LNCaP clone FGC (cell line): ENCODE measurements at regions not wholly inside any gene's neighbourhood (a gene's known extent, or its start where the extent isn't known, plus 50 kb on each side); places are given as distances from the start of the nearest gene placed in this dataset.
"Not testable (repeated sequence)": the region's sequence is repeated elsewhere in the genome, so short reads cannot be mapped to it uniquely, and the experiment has no call there.

Experiments used
- DNase-seq: peaks from one replicate; pipeline ENCODE4 v3.0.0-alpha.2; 2011; ENCODE audit warnings: low read depth
- H3K4me3 ChIP-seq: 2 replicates; pipeline ENCODE4 v1.5.1; 2011; ENCODE audit warnings: mild to moderate bottlenecking, low read depth, low read length, control low read depth
- TF ChIP-seq, protein P1 (sequence below): IDR thresholded peaks from 2 replicates; pipeline ENCODE4 v1.5.1; 2012; ENCODE audit warnings: mild to moderate bottlenecking; ENCODE audit not compliant: control insufficient read depth, insufficient read depth; ENCODE audit errors: extremely low read depth

DNA sequence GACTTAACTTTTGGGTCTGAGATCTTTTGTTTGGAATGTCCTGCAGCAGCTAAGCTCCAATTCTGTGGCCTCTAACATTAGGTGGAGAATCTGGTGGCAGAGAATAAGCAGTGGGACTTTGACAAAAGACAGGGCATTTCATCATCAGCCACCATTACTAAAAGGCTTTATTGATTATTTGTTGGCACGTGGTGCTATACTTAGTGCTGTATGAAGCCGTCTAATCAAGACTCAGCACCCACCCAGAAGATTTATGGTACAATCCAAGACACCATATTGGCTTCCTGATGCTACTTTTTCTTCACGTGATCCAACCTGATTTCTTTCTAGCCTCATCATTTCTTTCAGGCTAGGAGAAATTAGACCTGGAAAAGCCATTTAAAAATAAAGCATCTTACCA, 80.7 kb upstream of the GRAMD1B start:
- H3K4me3 ChIP-seq, result no peak overlapping the region
- DNase-seq, result no peak
- TF ChIP-seq, protein P1, sequence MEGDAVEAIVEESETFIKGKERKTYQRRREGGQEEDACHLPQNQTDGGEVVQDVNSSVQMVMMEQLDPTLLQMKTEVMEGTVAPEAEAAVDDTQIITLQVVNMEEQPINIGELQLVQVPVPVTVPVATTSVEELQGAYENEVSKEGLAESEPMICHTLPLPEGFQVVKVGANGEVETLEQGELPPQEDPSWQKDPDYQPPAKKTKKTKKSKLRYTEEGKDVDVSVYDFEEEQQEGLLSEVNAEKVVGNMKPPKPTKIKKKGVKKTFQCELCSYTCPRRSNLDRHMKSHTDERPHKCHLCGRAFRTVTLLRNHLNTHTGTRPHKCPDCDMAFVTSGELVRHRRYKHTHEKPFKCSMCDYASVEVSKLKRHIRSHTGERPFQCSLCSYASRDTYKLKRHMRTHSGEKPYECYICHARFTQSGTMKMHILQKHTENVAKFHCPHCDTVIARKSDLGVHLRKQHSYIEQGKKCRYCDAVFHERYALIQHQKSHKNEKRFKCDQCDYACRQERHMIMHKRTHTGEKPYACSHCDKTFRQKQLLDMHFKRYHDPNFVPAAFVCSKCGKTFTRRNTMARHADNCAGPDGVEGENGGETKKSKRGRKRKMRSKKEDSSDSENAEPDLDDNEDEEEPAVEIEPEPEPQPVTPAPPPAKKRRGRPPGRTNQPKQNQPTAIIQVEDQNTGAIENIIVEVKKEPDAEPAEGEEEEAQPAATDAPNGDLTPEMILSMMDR, result no peak

- DNase-seq, result no peak
- TF ChIP-seq, protein P1, result no peak
- no peak overlapping the region for H3K4me3 ChIP-seq
These were observed 85.2 kb upstream of the GRAMD1B start for GRCh38 chr11:123344790-123345357.

DNA sequence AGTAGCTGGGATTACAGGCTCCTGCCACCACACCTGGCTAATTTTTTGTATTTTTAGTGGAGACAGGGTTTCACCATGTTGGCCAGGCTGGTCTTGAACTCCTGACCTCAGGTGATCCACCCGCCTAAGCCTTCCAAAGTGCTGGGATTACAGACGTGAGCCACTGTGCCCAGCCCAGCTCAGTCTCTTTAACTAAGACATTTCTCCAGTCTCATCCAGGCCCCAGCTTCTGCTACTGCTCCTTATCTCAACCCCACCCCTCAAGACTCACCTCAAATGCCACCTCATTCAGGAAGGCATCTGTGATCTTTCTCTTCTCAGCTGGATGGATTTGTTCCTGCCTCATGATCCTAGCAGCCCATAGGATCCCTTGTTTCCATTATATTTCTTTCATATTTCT, 85.9 kb upstream of the GRAMD1B start:
- DNase-seq, H3K4me3 ChIP-seq: not testable (repeated sequence)

GRCh38 chr11:123338997-123339752, 90.9 kb upstream of the GRAMD1B start:
- DNase-seq, result no peak
- TF ChIP-seq, protein P1, result no peak
- no peak overlapping the region for H3K4me3 ChIP-seq

DNA sequence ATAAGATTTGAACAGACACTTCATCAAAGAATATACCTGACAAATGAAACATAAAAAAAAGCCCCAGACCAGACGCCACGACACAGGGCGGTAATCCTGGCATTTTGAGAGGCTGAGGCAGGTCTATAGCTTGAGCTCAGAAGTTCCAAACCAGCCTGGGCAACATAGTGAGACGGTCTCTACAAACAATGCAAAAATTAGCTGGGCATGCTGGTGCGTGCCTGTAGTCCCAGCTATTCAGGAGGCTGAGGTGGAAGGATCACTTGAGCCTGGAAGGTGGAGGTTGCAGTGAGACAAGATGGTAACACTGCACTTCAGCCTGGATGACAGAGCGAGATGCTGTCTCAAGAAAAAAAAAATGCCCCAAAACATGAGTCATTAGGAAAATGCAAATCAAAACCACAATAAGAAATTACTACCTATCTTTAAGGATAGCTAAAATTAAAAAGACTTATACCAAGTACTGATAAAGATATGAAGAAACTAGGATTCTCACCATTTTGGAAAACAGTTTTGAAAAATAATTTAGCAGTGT, 91.7 kb upstream of the GRAMD1B start:
- TF ChIP-seq, protein P1, result no peak
- no peak for DNase-seq
- no peak overlapping the region for H3K4me3 ChIP-seq

DNA sequence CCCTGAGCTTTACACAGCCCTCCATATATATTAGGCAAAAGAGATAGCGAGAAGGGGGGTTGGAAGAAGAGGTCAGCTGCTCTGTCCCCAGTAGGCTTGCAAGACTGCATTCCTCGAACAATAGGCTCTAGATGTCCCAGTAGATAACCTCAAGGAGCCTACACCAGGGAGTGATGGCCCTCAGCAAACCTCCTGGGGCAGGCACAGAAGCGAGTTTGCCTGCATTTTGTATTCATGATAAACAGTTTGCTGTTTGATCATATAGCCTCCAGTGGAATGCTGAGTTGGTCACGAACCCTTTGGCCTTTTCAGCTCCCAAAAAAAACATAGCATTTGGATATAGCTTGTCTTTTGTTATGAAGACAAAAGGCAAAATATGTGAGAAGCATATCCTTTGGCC, 95.1 kb upstream of the GRAMD1B start:
- DNase-seq, result no peak
- TF ChIP-seq, protein P1, result no peak

GRCh38 chr11:123332577-123332976, 97.5 kb upstream of the GRAMD1B start:
- DNase-seq, H3K4me3 ChIP-seq: not testable (repeated sequence)

More for the DNA sequence above, 95.1 kb upstream of the GRAMD1B start:
- no peak overlapping the region for H3K4me3 ChIP-seq

DNA sequence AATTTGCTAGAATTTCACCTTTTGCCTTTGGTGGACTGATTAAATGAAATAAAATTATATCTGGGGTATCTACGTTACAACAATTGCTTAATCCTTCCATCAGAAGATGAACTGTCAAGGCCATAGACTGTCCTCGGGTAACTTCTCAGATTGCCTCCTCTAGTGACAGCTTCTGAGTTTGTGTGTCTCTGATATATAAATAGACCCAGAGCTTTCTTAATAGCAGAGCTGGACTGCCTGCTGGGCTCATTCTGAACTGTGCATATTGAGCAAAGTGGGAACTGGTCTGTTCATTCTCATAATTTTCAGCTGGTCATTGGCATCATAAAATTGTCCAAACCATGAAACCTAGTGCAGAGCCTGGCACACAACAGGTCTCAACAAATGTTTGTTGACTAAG, 99.1 kb upstream of the GRAMD1B start:
- TF ChIP-seq, protein P1, result no peak
- no peak overlapping the region for H3K4me3 ChIP-seq
- no peak for DNase-seq
